Esophagus squamous epithelium (tissue), 4 donors: ENCODE measurements at regions not wholly inside any gene's neighbourhood (a gene's known extent, or its start where the extent isn't known, plus 50 kb on each side); places are given as distances from the start of the nearest gene placed in this dataset.

ENCODE experiments used
- CTCF ChIP-seq, 6 experiments: fragments of 450-650 bp in 4 of 6; fragments of 200-600 bp in 2 of 6; sonication (generic) in 2 of 6; IDR thresholded peaks; one replicate each; pipeline ENCODE4 v1.5.1; 2016 to 2019; ENCODE audit warnings: antibody characterized with exemption in 6 of 6, mild to moderate bottlenecking in 4 of 6, moderate library complexity in 4 of 6
- POLR2A ChIP-seq, 4 donors: fragments of 450-650 bp; IDR thresholded peaks; one replicate each; pipeline ENCODE4 v1.6.1; 2017; ENCODE audit warnings: antibody characterized with exemption in 4 of 4, mild to moderate bottlenecking in 4 of 4, moderate library complexity in 3 of 4

GRCh38 chr12:72747111-72747849 is 475.1 kb downstream of the TRHDE start:
- TF ChIP-seq CTCF (IDR thresholded peaks at IDR 0.05) (no peak), POLR2A (IDR thresholded peaks at IDR 0.05) (no peak)
